Adrenal gland (tissue), 9 donors: ENCODE measurements at regions not wholly inside any gene's neighbourhood (a gene's known extent, or its start where the extent isn't known, plus 50 kb on each side); places are given as distances from the start of the nearest gene placed in this dataset.

Source experiments
- DNase-seq, 7 donors: peaks; one replicate each; pipeline ENCODE4 v3.0.0-alpha.2; 2019 to 2020
- H3K27ac ChIP-seq, 5 donors: fragments of 200-600 bp; sonication (generic) in 4 of 5; 1 replicate in 3 of 5; 2 replicates in 2 of 5; pipeline versions ENCODE4 v1.5.1 to v1.8.0; 2016 to 2020; ENCODE audit warnings: mild to moderate bottlenecking in 1 of 5
- H3K27me3 ChIP-seq: fragments of 200-600 bp; 2 replicates; pipeline ENCODE4 v1.8.0; 2021
- H3K36me3 ChIP-seq, 2 donors: fragments of 200-600 bp; replicated peaks in 1 of 2; 1 replicate in 1 of 2; 2 replicates in 1 of 2; pipeline versions ENCODE4 v1.5.1 to v1.8.0; 2018 to 2022
- H3K4me1 ChIP-seq, 2 donors: fragments of 200-600 bp; replicated peaks in 1 of 2; 1 replicate in 1 of 2; 2 replicates in 1 of 2; pipeline versions ENCODE4 v1.5.1 to v1.8.0; 2018 to 2021
- H3K4me3 ChIP-seq, 4 donors: fragments of 200-600 bp; sonication (generic) in 3 of 4; one replicate each; pipeline ENCODE4 v1.5.1; 2016 to 2018
- H3K9me3 ChIP-seq, 3 donors: fragments of 200-600 bp; sonication (generic) in 1 of 3; replicated peaks in 1 of 3; 1 replicate in 2 of 3; 2 replicates in 1 of 3; pipeline versions ENCODE4 v1.5.1 to v1.8.0; 2016 to 2021
- POLR2A ChIP-seq, 2 donors: fragments of 450-650 bp; IDR thresholded peaks; one replicate each; pipeline ENCODE4 v1.6.1; 2017; ENCODE audit warnings: antibody characterized with exemption in 2 of 2, mild to moderate bottlenecking in 2 of 2, moderate library complexity in 1 of 2
- WGBS, 4 donors: extraction: QIAGEN DNeasy Blood & Tissue Kit in 2 of 4; methylation state at CpG; one replicate each; pipeline versions ENCODE4 v1.1.5 to v1.1.7; 2013 to 2017; 5-methylcytosine and 5-hydroxymethylcytosine counted together
- intact Hi-C, 2 donors: fragments of 100-400 bp; cut with DNase I; formaldehyde crosslinking; loops; one replicate each; pipeline versions ENCODE4 v1.14.1 to v1.15.0; 2022 to 2023
- TF ChIP-seq, protein P1 (sequence below), 6 experiments: fragments of 450-650 bp in 4 of 6; fragments of 200-600 bp in 2 of 6; sonication (generic) in 1 of 6; IDR thresholded peaks; 1 replicate in 5 of 6; 2 replicates in 1 of 6; pipeline versions ENCODE4 v1.5.1 to v1.8.0; 2016 to 2021; ENCODE audit warnings: antibody characterized with exemption in 6 of 6, mild to moderate bottlenecking in 2 of 6, moderate library complexity in 1 of 6
- donor health status: healthy with polysubstance abuse.
- donor health status: Bipolar disorder and iron deficiency.
- donor health status: DM: yes; HTN: yes; CAD: no.
- donor health status: DM: no; HTN: no; CAD: no.
- donor health status: DM: no; HTN: no; CAD: no.

DNA sequence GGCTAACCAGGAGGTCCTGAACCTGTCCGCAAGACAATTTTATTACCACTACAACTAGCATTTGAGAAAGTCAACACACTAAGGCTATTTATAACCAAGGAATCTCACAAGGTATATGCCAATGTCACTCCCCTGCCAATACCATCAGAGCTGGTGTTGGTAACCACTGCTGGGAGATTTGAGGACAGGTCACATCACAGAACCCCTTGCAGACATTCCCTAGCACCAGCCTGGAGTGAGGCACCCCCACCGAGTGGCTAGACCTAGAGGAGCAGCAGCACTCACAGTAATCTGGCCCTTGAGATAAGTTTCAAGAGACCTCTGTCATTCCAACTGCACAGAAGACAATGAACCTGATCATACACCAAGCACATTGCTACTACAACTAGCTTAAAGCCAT, 483.2 kb downstream of the MMUT start:
- no peaks in the 10 kb centered on the region for H3K4me1 ChIP-seq
- intact Hi-C loops: no loop called here
- 73 to 90% (median 81%) methylated on average over 2 of the region's 2 CpGs for WGBS, 4 donors
- no peaks in the 10 kb centered on the region for H3K36me3 ChIP-seq
- no peak for TF ChIP-seq POLR2A (IDR thresholded peaks at IDR 0.05)
- TF ChIP-seq, protein P1, sequence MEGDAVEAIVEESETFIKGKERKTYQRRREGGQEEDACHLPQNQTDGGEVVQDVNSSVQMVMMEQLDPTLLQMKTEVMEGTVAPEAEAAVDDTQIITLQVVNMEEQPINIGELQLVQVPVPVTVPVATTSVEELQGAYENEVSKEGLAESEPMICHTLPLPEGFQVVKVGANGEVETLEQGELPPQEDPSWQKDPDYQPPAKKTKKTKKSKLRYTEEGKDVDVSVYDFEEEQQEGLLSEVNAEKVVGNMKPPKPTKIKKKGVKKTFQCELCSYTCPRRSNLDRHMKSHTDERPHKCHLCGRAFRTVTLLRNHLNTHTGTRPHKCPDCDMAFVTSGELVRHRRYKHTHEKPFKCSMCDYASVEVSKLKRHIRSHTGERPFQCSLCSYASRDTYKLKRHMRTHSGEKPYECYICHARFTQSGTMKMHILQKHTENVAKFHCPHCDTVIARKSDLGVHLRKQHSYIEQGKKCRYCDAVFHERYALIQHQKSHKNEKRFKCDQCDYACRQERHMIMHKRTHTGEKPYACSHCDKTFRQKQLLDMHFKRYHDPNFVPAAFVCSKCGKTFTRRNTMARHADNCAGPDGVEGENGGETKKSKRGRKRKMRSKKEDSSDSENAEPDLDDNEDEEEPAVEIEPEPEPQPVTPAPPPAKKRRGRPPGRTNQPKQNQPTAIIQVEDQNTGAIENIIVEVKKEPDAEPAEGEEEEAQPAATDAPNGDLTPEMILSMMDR (IDR thresholded peaks at IDR 0.05): no peak
- H3K9me3 ChIP-seq: no peaks in the 10 kb centered on the region
- no peaks in the 10 kb centered on the region for H3K27me3 ChIP-seq
- no peak for DNase-seq
- H3K4me3 ChIP-seq: no peak overlapping the region
- no peak overlapping the region for H3K27ac ChIP-seq

DNA sequence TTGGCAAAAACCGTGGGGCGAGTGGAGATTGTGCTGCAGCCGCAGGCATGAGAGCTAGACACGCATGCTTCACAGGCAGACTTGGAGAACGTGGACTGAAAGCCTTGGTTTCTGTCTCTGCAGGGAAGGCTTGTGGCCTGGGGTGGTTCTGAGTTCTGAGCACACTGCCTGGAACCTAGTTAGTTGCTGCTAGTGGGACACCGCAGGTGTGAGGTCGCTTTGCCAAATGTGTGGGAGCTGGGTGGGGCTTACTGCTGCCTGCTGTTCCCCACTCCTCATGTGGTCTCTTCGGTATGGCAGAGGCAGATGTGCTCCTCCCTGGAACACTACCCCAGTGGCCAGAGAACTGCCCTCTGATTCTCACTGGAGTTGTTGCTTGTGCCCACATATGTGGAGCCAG, 484.0 kb downstream of the MMUT start:
- no peak for TF ChIP-seq POLR2A (IDR thresholded peaks at IDR 0.05)
- TF ChIP-seq, protein P1 (IDR thresholded peaks at IDR 0.05): no peak
- H3K9me3 ChIP-seq: no peaks in the 10 kb centered on the region
- H3K27ac ChIP-seq: no peak overlapping the region
- WGBS, 4 donors: 67 to 78% (median 74%) methylated on average over 6 to 8 of the region's 8 CpGs
- H3K27me3 ChIP-seq: no peaks in the 10 kb centered on the region
- H3K36me3 ChIP-seq: no peaks in the 10 kb centered on the region
- no peak for DNase-seq
- intact Hi-C loops: no loop called here
- H3K4me1 ChIP-seq: no peaks in the 10 kb centered on the region
- no peak overlapping the region for H3K4me3 ChIP-seq

DNA sequence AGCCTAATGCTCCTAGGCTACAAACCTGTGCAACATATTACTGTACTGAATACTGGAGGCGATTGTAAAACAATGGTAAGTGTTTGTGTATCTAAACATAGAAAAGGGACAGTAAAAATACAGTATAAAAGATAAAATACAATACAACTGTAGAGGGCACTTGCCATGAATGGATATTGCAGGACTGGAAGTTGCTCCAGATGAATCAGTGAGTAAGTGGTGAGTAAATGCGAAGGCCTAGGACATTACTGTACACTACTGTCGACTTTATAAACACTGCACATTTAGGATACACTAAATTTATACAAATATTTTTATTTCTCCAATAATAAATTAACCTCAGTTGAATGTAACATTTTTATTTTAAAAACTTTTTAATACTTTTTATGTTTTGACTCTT, 485.0 kb downstream of the MMUT start:
- no peak for TF ChIP-seq POLR2A (IDR thresholded peaks at IDR 0.05)
- TF ChIP-seq, protein P1 (IDR thresholded peaks at IDR 0.05): no peak
- no peak overlapping the region for H3K27ac ChIP-seq
- no peaks in the 10 kb centered on the region for H3K4me1 ChIP-seq
- no peaks in the 10 kb centered on the region for H3K9me3 ChIP-seq
- no peak for DNase-seq
- no peaks in the 10 kb centered on the region for H3K36me3 ChIP-seq
- intact Hi-C loops: no loop called here
- 79 to 89% (median 82%) methylated on average over 3 of the region's 3 CpGs for WGBS, 4 donors
- no peak overlapping the region for H3K4me3 ChIP-seq
- H3K27me3 ChIP-seq: no peaks in the 10 kb centered on the region

DNA sequence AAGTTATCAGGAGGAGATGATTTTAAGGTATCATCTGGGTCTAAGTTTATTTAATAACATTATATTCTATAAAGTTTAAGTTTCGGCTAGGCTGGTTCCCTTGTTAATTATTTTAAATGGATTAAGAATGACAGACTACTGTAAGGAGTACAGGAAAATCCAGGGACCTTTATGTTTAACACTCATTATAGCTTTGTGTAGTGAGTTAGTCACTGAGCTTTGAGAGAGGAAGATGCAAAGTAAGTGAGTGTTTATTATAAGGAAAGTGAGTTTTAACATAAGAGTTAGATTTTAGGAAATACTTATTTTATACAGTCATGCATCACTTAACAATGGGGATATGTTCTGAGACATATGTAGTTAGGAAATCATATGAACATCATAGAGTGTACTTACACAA, 485.5 kb downstream of the MMUT start:
- Histone ChIP-seq H3K27me3 (no peaks in the 10 kb centered on the region), H3K27ac (no peak overlapping the region), H3K4me1 (no peaks in the 10 kb centered on the region), H3K9me3 (no peaks in the 10 kb centered on the region), H3K4me3 (no peak overlapping the region), H3K36me3 (no peaks in the 10 kb centered on the region)
- WGBS, 4 donors: 61 to 78% (median 67%) methylated on average over 1 of the region's 1 CpG
- no peak for TF ChIP-seq POLR2A (IDR thresholded peaks at IDR 0.05)
- TF ChIP-seq, protein P1 (IDR thresholded peaks at IDR 0.05): no peak
- DNase-seq: no peak
- intact Hi-C loops: no loop called here
